ENCODE measurements at regions not wholly inside any gene's neighbourhood (a gene's known extent, or its start where the extent isn't known, plus 50 kb on each side); places are given as distances from the start of the nearest gene placed in this dataset.
A peak's percentile ranks its signal among the peaks of the same experiment; 100 is the strongest.

DNA sequence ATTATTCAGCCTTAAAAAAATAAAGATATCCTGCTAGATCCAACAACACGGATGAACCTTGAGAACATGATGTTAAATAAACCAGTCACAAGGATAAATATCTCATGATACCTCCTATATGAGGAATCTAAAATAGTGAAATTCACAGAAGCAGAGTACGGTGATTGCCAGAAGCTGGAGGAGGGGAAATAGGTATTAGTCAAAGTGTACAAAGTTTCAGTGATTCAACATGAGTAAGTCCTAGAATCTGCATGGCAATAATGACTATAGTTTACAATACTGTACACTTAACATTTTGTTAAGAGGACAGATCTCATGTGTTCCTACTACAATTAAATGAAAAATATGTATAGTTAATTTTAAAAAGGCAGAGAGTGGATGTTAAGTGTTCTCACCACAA, 206.6 kb upstream of the SLC10A2 start:
- DNase-seq (ENCODE audit: low spot score) = no peak
- in situ Hi-C loops (cut with HindIII; ENCODE audit: low sequenced_read_pairs) = no loop called here

DNA sequence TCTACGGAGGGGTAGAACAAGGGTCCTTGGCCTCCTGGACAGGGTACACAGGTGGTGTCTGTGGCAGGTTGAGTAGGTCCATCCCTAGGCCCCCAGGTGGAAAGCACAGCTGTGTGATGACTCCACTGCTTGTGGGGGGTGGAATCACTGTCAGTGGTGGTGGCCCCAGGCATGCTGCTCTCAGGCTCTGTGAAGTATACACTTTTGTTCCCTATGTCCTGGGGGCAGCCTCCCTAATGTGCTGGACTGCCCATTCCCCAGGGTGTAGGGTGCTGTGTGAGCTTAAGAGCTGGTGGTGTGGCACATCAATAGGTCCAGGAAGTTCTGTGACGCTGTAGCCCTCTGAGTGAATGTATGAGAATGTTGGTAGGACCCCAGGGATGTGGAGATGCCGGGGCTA, 197.2 kb upstream of the SLC10A2 start:
- DNase-seq (ENCODE audit: low spot score) = no peak
- in situ Hi-C loops (cut with HindIII; ENCODE audit: low sequenced_read_pairs) = no loop called here

DNA sequence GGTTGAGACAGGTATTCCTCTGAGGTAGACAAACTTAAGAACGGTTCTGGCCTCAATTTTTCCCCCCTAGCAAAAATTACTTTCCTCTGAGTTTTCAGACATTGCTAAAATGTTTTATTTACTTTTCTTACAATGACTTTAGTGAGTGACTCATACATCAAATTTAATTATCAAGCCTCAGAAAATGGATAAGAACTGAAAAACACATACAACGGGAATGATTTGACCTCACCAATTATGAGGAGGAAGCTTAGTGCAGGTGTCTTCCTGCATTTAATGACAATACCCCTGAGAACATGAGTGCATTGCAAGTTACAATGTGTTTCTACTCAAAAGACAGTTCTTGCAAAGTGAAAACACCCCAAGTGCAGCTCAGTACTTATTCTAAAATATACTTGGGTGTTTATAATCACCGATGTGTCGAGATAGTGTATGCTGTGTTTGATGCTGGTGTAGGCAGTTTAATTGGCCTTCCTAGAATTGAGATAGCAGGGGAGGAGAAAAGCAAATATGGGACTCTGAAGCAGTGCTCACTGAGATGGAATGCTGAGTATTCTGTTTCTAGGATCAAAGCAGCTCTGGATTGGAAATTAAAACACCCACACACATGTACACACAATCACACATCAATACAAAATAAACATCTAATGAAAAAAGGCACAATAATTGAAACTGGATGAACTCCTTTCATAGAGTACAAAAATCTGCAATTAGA, 189.5 kb upstream of the SLC10A2 start:
- in situ Hi-C loops (cut with HindIII; ENCODE audit: low sequenced_read_pairs) = no loop called here
- no peak for DNase-seq (ENCODE audit: low spot score)

DNA sequence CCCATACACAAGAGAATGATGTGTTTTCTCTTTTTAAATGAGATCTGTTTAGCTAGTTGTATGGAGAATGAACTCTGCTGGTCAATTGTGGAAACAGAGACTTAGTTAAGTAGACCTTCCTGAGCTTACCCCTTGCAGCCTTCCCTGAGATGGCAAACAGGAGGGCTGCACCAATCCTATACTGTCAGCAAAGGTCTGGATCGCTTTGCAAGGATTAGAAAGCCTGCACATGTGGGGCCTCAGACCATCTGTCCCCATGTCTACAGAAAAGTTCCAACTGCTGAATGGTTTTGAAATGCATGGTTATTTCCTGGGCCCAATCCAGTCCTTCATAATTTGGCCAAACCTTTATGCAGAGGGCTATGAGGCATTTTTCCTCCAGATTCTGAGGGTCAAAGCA, 183.9 kb upstream of the SLC10A2 start:
- DNase-seq (ENCODE audit: low spot score) = peak; percentile 41
- in situ Hi-C loops (cut with HindIII; ENCODE audit: low sequenced_read_pairs) = no loop called here

DNA sequence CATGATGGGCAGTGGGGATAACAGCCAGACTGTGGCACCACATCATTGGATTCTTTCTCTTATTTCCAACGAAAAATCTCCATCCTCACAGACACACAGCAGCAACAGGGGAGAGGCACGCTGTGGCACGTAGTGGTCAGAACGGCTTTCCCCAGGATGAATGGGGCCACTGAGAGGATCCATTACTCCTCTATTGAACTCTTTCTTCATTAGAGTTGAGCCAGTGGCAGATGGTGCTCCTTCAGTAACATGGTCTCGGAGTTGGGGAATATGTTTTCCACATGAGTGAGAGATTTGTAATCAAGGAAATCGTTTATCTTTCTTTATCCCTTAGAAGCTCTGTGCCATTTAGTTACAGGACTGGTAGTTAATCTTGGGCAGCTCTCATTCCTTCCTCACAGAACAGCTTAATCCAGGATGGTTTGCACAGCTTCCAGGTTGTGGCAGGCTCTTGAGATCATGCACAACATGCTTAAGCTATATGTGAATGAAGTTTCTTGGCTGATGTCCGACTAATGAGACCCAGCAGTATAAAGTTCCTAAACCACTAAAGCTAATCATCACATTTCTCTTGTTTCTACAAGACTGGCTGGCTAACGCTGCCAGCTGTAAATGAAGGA, 180.5 kb upstream of the SLC10A2 start:
- in situ Hi-C loops (cut with HindIII; ENCODE audit: low sequenced_read_pairs) = no loop called here
- no peak for DNase-seq (ENCODE audit: low spot score)

DNA sequence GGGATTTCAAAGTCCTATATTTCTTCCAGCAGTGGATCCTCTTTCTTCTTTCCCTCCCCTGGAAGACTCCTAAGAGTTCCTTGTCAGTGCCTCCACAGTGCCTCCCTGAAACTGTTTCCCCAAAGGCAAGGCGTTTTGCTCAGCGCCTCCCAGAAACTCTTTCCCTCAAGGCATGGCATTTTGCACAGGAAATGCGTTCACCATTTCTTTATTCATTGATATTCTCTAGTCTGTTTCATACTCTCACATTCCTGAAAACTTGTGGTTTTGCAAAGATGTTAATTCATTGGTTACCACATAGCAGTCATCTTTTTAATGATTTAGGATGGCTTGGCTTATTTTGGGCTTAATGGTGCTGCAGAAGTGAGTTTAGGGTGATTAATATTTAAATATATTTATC, 177.3 kb upstream of the SLC10A2 start:
- in situ Hi-C loops (cut with HindIII; ENCODE audit: low sequenced_read_pairs) = no loop called here
- no peak for DNase-seq (ENCODE audit: low spot score)

DNA sequence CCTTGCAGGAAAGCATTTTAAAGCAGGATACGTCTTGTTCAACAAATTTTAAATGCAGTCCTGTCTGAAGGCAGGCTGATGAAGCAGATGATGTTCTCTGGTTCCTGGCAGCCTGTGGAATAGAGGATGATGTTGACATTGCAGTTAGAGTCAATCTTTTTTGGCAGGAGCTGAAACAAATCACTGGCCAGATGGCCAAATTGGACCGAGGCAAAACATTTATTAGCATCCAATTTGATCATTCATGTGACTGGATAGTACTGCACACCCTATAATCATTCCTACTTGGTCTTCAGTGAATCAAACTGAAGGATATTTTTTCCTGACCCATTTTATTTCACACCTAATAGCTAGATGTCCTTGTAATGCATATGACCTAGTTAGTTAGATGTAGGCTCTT, 172.2 kb upstream of the SLC10A2 start:
- in situ Hi-C loops (cut with HindIII; ENCODE audit: low sequenced_read_pairs) = no loop called here

DNA sequence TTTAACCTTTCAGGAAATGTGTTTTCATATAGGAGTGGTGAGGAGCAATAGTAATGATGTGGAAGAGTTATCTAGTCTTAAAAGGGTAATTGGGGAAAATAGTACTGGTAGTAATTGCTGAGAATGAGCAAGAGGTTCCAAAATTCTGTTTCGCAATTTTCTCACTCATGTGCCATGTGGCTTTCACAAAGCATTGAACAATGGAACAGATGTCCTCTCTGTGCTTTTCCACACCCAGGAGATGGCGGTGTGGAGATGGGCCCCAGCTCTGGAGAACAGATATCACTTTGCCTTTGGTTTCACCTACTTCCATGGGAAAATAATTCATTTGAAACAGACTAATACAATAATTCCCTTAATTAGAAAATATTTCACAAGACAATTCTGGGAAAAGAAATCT, 170.0 kb upstream of the SLC10A2 start:
- no peak for DNase-seq (ENCODE audit: low spot score)
- in situ Hi-C loops (cut with HindIII; ENCODE audit: low sequenced_read_pairs) = no loop called here

More for the DNA sequence above, 172.2 kb upstream of the SLC10A2 start:
- DNase-seq (ENCODE audit: low spot score) = peak; percentile 57

DNA sequence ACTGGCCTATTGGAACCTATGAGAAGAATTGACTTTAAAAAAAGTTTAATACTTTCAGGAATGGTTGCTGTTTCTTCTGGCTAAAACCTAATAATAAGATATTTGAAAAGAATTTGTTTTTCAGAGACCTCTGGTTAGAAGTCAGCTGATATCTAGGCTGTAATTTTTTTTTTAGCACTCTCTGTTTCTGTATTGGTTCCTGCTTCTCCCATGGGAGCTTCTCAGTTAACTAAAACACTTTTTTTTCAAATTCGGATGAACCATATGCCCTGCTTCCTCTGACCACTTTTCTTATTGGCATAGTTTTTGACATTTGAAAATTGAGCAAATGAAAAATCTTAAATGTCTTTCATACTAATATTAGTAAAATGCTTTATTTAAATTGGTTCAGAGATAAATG, 163.5 kb upstream of the SLC10A2 start:
- no peak for DNase-seq (ENCODE audit: low spot score)
- in situ Hi-C loops (cut with HindIII; ENCODE audit: low sequenced_read_pairs) = no loop called here

DNA sequence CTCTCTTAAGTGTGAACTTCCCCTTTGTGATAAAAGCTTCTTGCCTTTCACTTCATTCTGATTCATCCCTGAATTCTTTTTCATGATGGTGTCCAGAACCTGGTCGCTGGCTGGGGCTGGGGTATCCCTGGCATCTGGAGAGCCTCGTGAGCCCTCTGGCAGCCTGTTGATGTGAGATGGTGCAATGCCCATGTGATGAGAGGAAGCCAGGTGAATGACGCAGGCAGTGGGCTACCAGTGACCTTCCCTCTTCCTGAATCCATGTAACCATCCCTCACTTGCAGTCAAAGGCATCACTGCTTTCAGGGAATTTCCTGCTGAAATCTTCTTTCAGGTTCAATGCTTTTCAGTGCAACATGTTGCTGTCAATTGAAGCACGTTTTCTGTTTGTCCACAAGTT, 158.6 kb upstream of the SLC10A2 start:
- DNase-seq (ENCODE audit: low spot score) = no peak
- in situ Hi-C loops (cut with HindIII; ENCODE audit: low sequenced_read_pairs) = no loop called here

DNA sequence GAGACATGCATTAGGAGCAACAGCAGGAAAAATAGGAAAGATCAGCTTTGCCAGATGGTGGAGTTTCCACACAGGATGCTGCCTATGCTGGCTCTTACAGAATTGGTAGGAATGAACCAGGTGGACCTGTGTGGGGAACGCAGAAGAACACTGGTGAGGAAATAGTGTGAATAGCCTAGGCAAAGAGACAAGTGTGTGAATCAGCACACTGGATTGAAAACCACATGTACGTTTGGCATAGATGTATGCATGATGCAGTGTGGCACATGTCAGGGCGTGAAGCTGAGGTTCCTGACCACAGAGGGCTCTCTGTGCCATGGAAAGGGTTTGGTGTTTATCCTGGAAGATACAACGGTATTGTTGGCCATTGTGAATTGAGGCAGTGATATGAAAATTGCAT, 156.5 kb upstream of the SLC10A2 start:
- no peak for DNase-seq (ENCODE audit: low spot score)
- in situ Hi-C loops (cut with HindIII; ENCODE audit: low sequenced_read_pairs) = no loop called here

DNA sequence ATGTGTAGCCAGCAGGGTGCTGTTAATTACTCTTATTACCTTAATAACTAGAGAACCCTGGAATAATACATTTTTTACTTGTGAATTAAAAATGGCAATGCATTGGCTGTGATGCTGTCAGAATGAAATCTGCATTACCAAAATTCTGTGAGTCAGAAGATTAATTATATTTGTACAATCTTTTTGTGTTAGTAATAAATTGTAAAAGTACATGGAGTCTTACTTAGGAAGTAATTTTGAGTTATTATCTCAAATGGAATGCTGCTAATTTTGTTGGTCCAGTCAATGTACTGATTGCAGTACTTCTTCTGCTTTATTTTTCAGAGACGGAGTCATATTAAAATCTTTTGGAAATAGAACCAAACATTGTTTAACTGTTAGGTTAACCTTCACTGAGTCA, 152.0 kb upstream of the SLC10A2 start:
- in situ Hi-C loops (cut with HindIII; ENCODE audit: low sequenced_read_pairs) = no loop called here
- no peak for DNase-seq (ENCODE audit: low spot score)

DNA sequence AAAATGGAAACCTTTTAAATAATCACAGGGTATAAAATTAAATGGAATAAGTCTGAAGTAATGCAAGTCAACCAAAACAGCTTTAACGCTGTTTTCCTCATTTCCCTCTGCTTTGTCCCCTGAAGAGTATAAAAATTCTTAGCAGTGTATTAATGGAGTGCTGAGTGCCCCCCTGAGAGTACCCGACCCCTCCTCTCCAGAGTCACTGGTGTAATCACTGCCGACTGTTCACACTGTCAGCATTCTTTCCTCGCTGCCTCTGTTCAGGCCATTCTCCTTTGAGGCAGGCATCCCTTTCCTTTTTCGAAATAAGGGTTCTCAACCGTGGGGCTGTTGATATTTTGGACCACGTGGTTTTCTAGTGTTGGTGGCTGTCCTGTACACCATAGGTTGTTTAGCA, 146.9 kb upstream of the SLC10A2 start:
- in situ Hi-C loops (cut with HindIII; ENCODE audit: low sequenced_read_pairs) = no loop called here
- no peak for DNase-seq (ENCODE audit: low spot score)

DNA sequence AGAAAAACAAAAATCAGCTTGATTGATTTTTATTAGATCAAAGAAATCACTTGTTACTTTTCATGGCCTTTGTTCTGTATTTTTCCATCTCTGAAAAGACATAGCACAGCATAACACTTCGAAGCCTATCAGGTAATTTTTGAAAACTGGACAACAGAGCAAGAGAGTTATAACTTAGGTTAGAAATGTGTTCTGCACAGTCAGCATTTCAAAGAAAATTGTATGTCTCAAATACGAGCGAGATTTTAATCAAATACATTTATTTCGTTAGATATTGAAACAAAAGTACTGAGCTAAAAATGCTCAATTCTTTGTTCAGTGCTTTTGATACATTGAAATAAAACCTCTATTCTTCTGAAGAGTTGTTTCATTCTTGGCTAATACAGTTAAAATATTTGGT, 144.1 kb upstream of the SLC10A2 start:
- no peak for DNase-seq (ENCODE audit: low spot score)
- in situ Hi-C loops (cut with HindIII; ENCODE audit: low sequenced_read_pairs) = no loop called here

DNA sequence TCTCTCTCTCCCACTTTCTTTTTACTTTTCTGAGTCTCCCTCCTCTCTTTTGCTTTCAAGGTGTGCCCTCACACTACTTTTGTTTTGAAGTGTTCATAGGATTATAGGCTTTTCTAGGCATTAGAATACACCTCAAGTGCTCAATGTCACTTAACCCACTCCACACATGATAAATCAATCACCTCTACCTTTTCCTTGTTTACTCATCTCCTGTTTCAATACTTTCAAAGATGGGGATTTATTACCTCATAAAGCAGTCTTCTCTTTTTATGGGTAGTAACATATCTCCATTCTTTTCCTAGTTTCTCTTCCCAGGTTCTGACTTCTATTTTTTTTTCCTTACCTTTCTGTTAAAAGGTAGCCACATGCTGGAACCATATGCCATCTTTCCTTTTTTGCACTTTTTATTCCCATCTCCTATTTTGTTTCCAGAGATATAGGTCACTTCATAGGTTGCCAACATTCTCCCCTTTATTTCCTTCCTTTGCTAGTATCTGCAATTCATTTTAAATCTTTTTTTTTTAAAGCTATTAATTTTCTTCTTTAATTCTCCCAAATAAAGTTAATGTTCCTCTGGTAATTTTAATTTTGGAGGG, 137.6 kb upstream of the SLC10A2 start:
- DNase-seq (ENCODE audit: low spot score) = peak; percentile 83
- in situ Hi-C loops (cut with HindIII; ENCODE audit: low sequenced_read_pairs) = no loop called here

DNA sequence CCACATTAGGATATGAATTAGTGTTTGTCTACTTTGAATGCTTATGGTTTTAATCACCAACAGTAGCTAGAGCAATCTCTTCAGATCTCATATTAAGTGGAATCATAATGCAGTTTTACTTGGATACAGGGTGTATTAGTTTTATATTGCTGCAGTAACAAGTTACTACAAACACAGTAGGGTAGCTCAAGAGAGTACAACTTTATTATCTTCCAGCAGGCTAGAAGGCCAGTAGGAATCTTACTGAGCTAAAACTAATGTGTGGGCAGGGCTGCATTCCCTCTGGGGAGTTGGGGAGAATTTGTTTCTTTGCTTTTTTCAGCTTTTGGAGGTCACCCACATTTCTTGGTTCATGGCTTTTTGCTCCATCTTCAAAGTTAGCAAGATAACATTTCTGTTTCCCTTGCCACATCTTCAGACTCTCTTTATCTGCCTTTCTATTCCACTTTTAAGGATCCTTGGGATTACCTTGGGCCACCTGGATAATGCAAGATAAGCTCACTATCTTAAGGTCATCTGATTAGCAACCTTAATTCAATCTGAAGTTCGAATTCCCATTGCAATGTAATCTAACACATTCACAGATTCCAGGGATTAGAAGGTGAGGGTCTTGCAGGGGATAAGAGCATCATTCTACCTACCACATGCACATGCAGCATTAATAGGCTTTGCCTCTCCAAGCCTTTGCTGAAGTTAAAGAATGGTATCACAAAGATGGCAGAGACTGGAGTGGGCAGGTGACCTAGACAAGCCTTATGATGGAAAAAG, 134.1 kb upstream of the SLC10A2 start:
- in situ Hi-C loops (cut with HindIII; ENCODE audit: low sequenced_read_pairs) = no loop called here
- no peak for DNase-seq (ENCODE audit: low spot score)

DNA sequence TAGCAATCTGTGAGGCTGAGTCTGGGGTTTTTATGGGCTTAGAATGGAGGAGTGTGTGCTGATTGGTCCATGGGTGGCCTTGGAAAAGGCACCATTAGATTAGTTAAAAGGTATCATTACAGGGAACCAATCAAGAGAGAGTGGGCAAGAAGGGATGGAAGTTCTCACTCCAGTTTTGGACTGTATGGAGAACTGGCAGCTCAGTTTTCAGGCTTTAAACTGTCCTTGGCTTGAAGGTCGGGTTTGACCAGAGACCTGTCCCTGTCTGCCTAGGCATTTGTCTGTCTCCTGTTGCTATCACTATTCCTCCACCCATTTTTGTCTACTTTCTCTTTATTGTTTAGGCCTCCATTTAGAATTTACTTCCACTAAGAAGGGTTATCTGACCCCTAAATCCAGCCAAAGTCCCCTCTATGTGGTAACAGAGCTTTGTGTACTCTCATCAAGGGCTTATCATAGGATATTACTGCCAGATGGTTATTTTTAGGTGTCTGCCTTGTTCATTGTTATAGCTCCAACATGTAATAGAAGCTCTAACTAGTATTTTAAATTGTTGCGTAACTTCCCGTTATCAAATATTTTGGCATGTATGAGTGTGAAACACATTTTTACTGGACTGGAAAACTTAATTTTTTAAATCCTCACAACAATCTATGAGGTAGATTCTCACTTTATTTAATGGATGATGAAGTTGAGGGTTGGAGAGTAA, 133.3 kb upstream of the SLC10A2 start:
- in situ Hi-C loops (cut with HindIII; ENCODE audit: low sequenced_read_pairs) = no loop called here
- no peak for DNase-seq (ENCODE audit: low spot score)

DNA sequence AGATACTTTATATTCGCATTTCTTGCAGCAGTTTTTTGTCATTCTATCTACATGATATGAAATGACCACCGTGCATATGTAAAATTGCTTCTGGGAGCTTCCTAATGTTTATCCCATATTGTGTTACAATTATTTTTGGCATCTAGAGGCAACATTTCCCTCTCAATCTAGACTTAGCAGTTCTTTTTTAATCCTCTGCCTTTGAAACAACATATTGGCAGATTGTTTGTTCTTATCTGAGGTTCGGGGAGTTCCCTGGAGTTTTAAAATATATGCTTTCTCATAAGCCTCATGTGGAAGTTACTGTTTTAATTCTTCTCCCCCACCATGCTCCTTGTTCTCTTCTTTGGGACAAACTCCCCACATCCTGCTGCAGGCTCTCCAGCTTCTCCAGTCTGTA, 130.1 kb upstream of the SLC10A2 start:
- no peak for DNase-seq (ENCODE audit: low spot score)
- in situ Hi-C loops (cut with HindIII; ENCODE audit: low sequenced_read_pairs) = no loop called here

DNA sequence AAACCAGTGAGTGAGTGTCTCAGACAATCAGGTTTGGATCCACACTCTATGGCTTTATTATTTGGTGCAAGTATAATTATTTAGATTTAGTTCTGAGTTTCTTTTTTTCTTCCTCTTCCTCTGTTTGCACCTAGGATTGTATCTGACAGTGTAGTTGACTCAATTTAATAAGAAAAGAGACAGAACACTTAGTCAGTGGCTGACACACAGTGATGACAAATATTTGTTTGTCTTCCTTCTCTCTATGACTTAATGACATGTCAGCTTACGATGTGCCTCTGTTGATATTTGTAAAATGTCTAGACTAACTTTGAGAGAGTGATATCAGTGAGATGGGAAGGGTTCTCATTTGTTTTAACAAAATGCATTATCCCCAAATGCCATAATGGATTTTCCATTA, 129.5 kb upstream of the SLC10A2 start:
- in situ Hi-C loops (cut with HindIII; ENCODE audit: low sequenced_read_pairs) = no loop called here
- no peak for DNase-seq (ENCODE audit: low spot score)

DNA sequence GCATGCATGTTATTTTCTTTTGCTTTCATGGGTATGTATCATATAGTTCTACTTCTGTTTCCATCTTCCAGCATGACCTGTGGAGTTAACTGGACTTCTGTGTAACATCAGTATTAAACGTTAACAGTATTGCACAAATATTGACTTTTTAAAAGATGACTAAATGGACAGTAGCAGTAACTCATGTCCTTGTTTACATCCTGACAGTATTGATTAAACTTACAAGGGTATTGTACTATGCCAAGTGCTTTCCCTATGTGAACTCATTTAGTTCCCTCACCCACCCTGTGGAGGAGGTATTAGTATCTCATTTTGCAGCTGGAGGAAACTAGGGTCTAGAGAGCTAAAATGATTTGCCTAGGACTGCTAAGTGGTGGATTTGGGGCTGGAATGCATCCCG, 128.7 kb upstream of the SLC10A2 start:
- in situ Hi-C loops (cut with HindIII; ENCODE audit: low sequenced_read_pairs) = no loop called here

More for the DNA sequence above, 128.7 kb upstream of the SLC10A2 start:
- DNase-seq (ENCODE audit: low spot score) = no peak
